ENCODE measurements at regions not wholly inside any gene's neighbourhood (a gene's known extent, or its start where the extent isn't known, plus 50 kb on each side); places are given as distances from the start of the nearest gene placed in this dataset.

DNA sequence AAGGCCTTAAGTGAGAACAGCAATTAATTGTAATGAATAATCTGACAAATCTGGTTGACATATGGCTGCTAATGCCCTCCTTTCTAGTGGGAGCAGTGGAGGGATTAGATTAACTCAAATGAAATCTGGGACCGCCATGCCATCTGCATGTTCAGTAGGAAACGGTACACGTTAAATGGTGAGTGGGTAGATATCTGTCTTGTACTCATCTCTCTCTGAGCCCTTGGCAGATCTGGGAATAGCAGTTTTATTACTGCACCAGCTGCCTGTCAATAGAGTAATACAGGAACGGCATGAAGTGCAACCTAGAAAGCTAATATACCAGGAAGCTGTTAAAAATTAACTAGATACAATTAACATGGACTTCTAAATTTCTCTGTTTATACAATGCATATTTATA, 258.8 kb downstream of the GPD2 start:
- Mint-ChIP-seq H3K36me3 (ENCODE audit: low read depth) (no peaks in the 10 kb centered on the region), H3K27me3 (ENCODE audit: insufficient read depth, low read depth, poor library complexity) (no peaks in the 10 kb centered on the region), H3K4me3 (no peak overlapping the region), H3K4me1 (peaks cover 33% of the 10 kb centered on the region), H3K27ac (no peak overlapping the region), H3K9me3 (no peaks in the 10 kb centered on the region)
- DNase-seq (ENCODE audit: low spot score), result no peak
- TF ChIP-seq EZH2phosphoT487 (IDR thresholded peaks at IDR 0.05; ENCODE audit: unreplicated experiment) (no peak), NANOG (IDR thresholded peaks at IDR 0.05; ENCODE audit: borderline replicate concordance) (no peak), CREB1 (CRISPR knock-in tag; IDR thresholded peaks at IDR 0.05; ENCODE audit: low read depth) (no peak), JUNB (IDR thresholded peaks at IDR 0.05; ENCODE audit: unreplicated experiment) (no peak), POLR2AphosphoS5 (IDR thresholded peaks at IDR 0.05; ENCODE audit: low read depth) (no peak), ZNF114 (CRISPR knock-in tag; IDR thresholded peaks at IDR 0.05) (no peak), STAT1 (IDR thresholded peaks at IDR 0.05; ENCODE audit: unreplicated experiment) (no peak), ZNF331 (CRISPR knock-in tag; IDR thresholded peaks at IDR 0.05; ENCODE audit: low read depth) (no peak), EZH2 (IDR thresholded peaks at IDR 0.05; ENCODE audit: low read depth, unreplicated experiment) (no peak)
- TF ChIP-seq, protein P1, sequence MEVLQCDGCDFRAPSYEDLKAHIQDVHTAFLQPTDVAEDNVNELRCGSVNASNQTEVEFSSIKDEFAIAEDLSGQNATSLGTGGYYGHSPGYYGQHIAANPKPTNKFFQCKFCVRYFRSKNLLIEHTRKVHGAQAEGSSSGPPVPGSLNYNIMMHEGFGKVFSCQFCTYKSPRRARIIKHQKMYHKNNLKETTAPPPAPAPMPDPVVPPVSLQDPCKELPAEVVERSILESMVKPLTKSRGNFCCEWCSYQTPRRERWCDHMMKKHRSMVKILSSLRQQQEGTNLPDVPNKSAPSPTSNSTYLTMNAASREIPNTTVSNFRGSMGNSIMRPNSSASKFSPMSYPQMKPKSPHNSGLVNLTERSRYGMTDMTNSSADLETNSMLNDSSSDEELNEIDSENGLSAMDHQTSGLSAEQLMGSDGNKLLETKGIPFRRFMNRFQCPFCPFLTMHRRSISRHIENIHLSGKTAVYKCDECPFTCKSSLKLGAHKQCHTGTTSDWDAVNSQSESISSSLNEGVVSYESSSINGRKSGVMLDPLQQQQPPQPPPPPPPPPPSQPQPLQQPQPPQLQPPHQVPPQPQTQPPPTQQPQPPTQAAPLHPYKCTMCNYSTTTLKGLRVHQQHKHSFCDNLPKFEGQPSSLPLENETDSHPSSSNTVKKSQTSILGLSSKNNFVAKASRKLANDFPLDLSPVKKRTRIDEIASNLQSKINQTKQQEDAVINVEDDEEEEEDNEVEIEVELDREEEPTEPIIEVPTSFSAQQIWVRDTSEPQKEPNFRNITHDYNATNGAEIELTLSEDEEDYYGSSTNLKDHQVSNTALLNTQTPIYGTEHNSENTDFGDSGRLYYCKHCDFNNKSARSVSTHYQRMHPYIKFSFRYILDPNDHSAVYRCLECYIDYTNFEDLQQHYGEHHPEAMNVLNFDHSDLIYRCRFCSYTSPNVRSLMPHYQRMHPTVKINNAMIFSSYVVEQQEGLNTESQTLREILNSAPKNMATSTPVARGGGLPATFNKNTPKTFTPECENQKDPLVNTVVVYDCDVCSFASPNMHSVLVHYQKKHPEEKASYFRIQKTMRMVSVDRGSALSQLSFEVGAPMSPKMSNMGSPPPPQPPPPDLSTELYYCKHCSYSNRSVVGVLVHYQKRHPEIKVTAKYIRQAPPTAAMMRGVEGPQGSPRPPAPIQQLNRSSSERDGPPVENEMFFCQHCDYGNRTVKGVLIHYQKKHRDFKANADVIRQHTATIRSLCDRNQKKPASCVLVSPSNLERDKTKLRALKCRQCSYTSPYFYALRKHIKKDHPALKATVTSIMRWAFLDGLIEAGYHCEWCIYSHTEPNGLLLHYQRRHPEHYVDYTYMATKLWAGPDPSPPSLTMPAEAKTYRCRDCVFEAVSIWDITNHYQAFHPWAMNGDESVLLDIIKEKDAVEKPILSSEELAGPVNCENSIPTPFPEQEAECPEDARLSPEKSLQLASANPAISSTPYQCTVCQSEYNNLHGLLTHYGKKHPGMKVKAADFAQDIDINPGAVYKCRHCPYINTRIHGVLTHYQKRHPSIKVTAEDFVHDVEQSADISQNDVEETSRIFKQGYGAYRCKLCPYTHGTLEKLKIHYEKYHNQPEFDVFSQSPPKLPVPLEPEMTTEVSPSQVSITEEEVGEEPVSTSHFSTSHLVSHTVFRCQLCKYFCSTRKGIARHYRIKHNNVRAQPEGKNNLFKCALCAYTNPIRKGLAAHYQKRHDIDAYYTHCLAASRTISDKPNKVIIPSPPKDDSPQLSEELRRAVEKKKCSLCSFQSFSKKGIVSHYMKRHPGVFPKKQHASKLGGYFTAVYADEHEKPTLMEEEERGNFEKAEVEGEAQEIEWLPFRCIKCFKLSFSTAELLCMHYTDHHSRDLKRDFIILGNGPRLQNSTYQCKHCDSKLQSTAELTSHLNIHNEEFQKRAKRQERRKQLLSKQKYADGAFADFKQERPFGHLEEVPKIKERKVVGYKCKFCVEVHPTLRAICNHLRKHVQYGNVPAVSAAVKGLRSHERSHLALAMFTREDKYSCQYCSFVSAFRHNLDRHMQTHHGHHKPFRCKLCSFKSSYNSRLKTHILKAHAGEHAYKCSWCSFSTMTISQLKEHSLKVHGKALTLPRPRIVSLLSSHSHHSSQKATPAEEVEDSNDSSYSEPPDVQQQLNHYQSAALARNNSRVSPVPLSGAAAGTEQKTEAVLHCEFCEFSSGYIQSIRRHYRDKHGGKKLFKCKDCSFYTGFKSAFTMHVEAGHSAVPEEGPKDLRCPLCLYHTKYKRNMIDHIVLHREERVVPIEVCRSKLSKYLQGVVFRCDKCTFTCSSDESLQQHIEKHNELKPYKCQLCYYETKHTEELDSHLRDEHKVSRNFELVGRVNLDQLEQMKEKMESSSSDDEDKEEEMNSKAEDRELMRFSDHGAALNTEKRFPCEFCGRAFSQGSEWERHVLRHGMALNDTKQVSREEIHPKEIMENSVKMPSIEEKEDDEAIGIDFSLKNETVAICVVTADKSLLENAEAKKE (CRISPR knock-in tag; IDR thresholded peaks at IDR 0.05), result no peak
- TF ChIP-seq, protein P2, sequence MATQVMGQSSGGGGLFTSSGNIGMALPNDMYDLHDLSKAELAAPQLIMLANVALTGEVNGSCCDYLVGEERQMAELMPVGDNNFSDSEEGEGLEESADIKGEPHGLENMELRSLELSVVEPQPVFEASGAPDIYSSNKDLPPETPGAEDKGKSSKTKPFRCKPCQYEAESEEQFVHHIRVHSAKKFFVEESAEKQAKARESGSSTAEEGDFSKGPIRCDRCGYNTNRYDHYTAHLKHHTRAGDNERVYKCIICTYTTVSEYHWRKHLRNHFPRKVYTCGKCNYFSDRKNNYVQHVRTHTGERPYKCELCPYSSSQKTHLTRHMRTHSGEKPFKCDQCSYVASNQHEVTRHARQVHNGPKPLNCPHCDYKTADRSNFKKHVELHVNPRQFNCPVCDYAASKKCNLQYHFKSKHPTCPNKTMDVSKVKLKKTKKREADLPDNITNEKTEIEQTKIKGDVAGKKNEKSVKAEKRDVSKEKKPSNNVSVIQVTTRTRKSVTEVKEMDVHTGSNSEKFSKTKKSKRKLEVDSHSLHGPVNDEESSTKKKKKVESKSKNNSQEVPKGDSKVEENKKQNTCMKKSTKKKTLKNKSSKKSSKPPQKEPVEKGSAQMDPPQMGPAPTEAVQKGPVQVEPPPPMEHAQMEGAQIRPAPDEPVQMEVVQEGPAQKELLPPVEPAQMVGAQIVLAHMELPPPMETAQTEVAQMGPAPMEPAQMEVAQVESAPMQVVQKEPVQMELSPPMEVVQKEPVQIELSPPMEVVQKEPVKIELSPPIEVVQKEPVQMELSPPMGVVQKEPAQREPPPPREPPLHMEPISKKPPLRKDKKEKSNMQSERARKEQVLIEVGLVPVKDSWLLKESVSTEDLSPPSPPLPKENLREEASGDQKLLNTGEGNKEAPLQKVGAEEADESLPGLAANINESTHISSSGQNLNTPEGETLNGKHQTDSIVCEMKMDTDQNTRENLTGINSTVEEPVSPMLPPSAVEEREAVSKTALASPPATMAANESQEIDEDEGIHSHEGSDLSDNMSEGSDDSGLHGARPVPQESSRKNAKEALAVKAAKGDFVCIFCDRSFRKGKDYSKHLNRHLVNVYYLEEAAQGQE (IDR thresholded peaks at IDR 0.05; ENCODE audit: unreplicated experiment), result no peak
- TF ChIP-seq, protein P3, sequence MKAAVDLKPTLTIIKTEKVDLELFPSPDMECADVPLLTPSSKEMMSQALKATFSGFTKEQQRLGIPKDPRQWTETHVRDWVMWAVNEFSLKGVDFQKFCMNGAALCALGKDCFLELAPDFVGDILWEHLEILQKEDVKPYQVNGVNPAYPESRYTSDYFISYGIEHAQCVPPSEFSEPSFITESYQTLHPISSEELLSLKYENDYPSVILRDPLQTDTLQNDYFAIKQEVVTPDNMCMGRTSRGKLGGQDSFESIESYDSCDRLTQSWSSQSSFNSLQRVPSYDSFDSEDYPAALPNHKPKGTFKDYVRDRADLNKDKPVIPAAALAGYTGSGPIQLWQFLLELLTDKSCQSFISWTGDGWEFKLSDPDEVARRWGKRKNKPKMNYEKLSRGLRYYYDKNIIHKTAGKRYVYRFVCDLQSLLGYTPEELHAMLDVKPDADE (IDR thresholded peaks at IDR 0.05), result no peak
- TF ChIP-seq, protein P4, sequence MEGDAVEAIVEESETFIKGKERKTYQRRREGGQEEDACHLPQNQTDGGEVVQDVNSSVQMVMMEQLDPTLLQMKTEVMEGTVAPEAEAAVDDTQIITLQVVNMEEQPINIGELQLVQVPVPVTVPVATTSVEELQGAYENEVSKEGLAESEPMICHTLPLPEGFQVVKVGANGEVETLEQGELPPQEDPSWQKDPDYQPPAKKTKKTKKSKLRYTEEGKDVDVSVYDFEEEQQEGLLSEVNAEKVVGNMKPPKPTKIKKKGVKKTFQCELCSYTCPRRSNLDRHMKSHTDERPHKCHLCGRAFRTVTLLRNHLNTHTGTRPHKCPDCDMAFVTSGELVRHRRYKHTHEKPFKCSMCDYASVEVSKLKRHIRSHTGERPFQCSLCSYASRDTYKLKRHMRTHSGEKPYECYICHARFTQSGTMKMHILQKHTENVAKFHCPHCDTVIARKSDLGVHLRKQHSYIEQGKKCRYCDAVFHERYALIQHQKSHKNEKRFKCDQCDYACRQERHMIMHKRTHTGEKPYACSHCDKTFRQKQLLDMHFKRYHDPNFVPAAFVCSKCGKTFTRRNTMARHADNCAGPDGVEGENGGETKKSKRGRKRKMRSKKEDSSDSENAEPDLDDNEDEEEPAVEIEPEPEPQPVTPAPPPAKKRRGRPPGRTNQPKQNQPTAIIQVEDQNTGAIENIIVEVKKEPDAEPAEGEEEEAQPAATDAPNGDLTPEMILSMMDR (conservative IDR thresholded peaks at IDR 0.05; ENCODE audit: low read depth in 2 of 2), result no peak
- Histone ChIP-seq H3K4me2 (no peak overlapping the region), H3K9me2 (ENCODE audit: insufficient read depth) (no peaks in the 10 kb centered on the region), H2AFZ (peak overlapping the region; percentile 7; the same call in 1 of the 2 replicates), H3K27ac (ENCODE audit: low read depth) (no peak overlapping the region), H3K36me3 (ENCODE audit: insufficient read depth) (no peaks in the 10 kb centered on the region), H3K27me3 (ENCODE audit: insufficient read depth) (no peaks in the 10 kb centered on the region), H4K20me1 (replicated peaks; ENCODE audit: insufficient read depth) (no peaks in the 10 kb centered on the region), H3K4me3 (no peak overlapping the region), H3K4me1 (ENCODE audit: insufficient read depth) (peaks cover 10% of the 10 kb centered on the region), H3F3A (replicated peaks; ENCODE audit: low read depth) (no peaks in the 10 kb centered on the region), H3K79me2 (replicated peaks; ENCODE audit: insufficient read depth) (no peaks in the 10 kb centered on the region)
- no peak for ATAC-seq
